HepG2 (cell line): ENCODE measurements at regions not wholly inside any gene's neighbourhood (a gene's known extent, or its start where the extent isn't known, plus 50 kb on each side); places are given as distances from the start of the nearest gene placed in this dataset.

Experiments used
- ATAC-seq: fragments of 200-7000 bp; cut with Tn5 transposase; 3 replicates; pipeline ENCODE4 v1.9.1; 2020; ENCODE audit warnings: mild to moderate bottlenecking, moderate library complexity
- BruUV-seq: library from RNA; stranded (reverse); fragments of 400-500 nt; replicated peaks from 2 replicates; lab custom pipeline; 2021; lab: Mats Ljungman, UMichigan
- CTCF ChIA-PET: fragments of 300-600 bp; formaldehyde crosslinking; extraction: SDS; loops from one replicate; lab custom pipeline; 2021; ENCODE audit warnings: low total read pairs, inconsistent platforms, low intra/inter-chr PET ratio; lab: Yijun Ruan, JAX
- POLR2A ChIA-PET: fragments of 350-600 bp; sonication (Branson Sonifier 250); formaldehyde crosslinking; loops from one replicate; lab custom pipeline; 2020; ENCODE audit warnings: antibody characterized with exemption, inconsistent platforms; lab: Yijun Ruan, JAX
- DNase-seq: peaks from one replicate; pipeline ENCODE4 v3.0.0-alpha.2; 2015; ENCODE audit warnings: low spot score
- FAIRE-seq: peaks from 3 replicates; lab custom pipeline; 2011; peaks lifted over from hg19 to GRCh38; lab: Jason Lieb, UNC
- H2AFZ ChIP-seq: one replicate; pipeline ENCODE4 v1.6.1; 2011; ENCODE audit warnings: low read length, inconsistent platforms
- H3K27ac ChIP-seq: fragments of 300-600 bp; 3 replicates; pipeline ENCODE4 v1.8.0; 2011; ENCODE audit warnings: mixed run types, mild to moderate bottlenecking, mixed read lengths, low read length, inconsistent platforms; ENCODE audit not compliant: insufficient read depth; ENCODE audit errors: extremely low read length
- H3K27me3 ChIP-seq, 2 experiments: fragments of 200-600 bp in 1 of 2; 2 replicates in 1 of 2; 3 replicates in 1 of 2; pipeline versions ENCODE4 v1.6.0 to v1.8.0; 2011; ENCODE audit warnings: low read length in 2 of 2, mild to moderate bottlenecking in 2 of 2, moderate library complexity in 2 of 2, inconsistent platforms in 1 of 2; ENCODE audit not compliant: insufficient read depth in 2 of 2, control insufficient read depth in 1 of 2
- H3K36me3 ChIP-seq, 2 experiments: fragments of 200-600 bp in 1 of 2; replicated peaks in 1 of 2; 2 replicates in 1 of 2; 3 replicates in 1 of 2; pipeline versions ENCODE4 v1.5.1 to v1.8.0; 2011; ENCODE audit warnings: low read length in 2 of 2, inconsistent platforms in 1 of 2; ENCODE audit not compliant: insufficient read depth in 2 of 2, control insufficient read depth in 1 of 2
- H3K4me1 ChIP-seq: 2 replicates; pipeline ENCODE4 v1.5.1; 2012; ENCODE audit warnings: low read length, inconsistent platforms; ENCODE audit not compliant: insufficient read depth
- H3K4me2 ChIP-seq: 2 replicates; pipeline ENCODE4 v1.6.0; 2011; ENCODE audit warnings: low read depth, low read length, inconsistent platforms
- H3K4me3 ChIP-seq, 3 experiments: fragments of 200-600 bp in 1 of 3; sonication (generic), shearing (Covaris generic) in 1 of 3; replicated peaks in 1 of 3; 2 replicates each; pipeline ENCODE4 v1.5.1; 2011 to 2016; ENCODE audit warnings: low read length in 3 of 3, inconsistent platforms in 2 of 3, low read depth in 2 of 3, mild to moderate bottlenecking in 2 of 3, control low read depth in 1 of 3, mixed read lengths in 1 of 3; ENCODE audit not compliant: insufficient read depth in 1 of 3
- H3K79me2 ChIP-seq: one replicate; pipeline ENCODE4 v1.6.1; 2011; ENCODE audit warnings: low read length, inconsistent platforms; ENCODE audit not compliant: insufficient read depth
- H3K9ac ChIP-seq: 2 replicates; pipeline ENCODE4 v1.6.0; 2011; ENCODE audit warnings: mild to moderate bottlenecking, low read depth, low read length, inconsistent platforms; ENCODE audit not compliant: insufficient read depth
- H3K9me3 ChIP-seq: 2 replicates; pipeline ENCODE4 v1.5.1; 2012; ENCODE audit warnings: mild to moderate bottlenecking, low read length
- H4K20me1 ChIP-seq: 2 replicates; pipeline ENCODE4 v1.6.0; 2011; ENCODE audit warnings: inconsistent platforms, mild to moderate bottlenecking, low read length, moderate library complexity; ENCODE audit not compliant: insufficient read depth
- ADNP ChIP-seq: sonication (generic); formaldehyde crosslinking; IDR thresholded peaks from 2 replicates; pipeline ENCODE4 v1.4.0; 2020; ENCODE audit warnings: missing genetic modification reagents
- ATF3 ChIP-seq: sonication (generic); formaldehyde crosslinking; IDR thresholded peaks from 2 replicates; pipeline ENCODE4 v1.4.0; 2020; ENCODE audit warnings: missing genetic modification reagents
- HDAC2 ChIP-seq: sonication (generic); formaldehyde crosslinking; IDR thresholded peaks from 2 replicates; pipeline ENCODE4 v1.4.0; 2020; ENCODE audit warnings: missing genetic modification reagents
- HMG20B ChIP-seq: conservative IDR thresholded peaks from 2 replicates; pipeline ENCODE4 v1.6.1; 2016; ENCODE audit warnings: missing genetic modification reagents, missing compliant biosample characterization
- PHF8 ChIP-seq: sonication (generic); formaldehyde crosslinking; IDR thresholded peaks from 2 replicates; pipeline ENCODE4 v1.5.0; 2020; ENCODE audit warnings: missing genetic modification reagents
- SRY ChIP-seq: sonication (generic); formaldehyde crosslinking; IDR thresholded peaks from 2 replicates; pipeline ENCODE4 v1.8.0; 2022; ENCODE audit warnings: mild to moderate bottlenecking, missing genetic modification reagents
- TARDBP ChIP-seq: sonication (generic); formaldehyde crosslinking; IDR thresholded peaks from 2 replicates; pipeline ENCODE4 v1.8.0; 2022; ENCODE audit warnings: mild to moderate bottlenecking, missing genetic modification reagents
- TBP ChIP-seq: sonication (generic); formaldehyde crosslinking; IDR thresholded peaks from 2 replicates; pipeline ENCODE4 v1.5.0; 2020; ENCODE audit warnings: missing genetic modification reagents
- TEAD2 ChIP-seq: sonication (generic); formaldehyde crosslinking; IDR thresholded peaks from 2 replicates; pipeline ENCODE4 v1.9.0; 2021; ENCODE audit warnings: missing genetic modification reagents
- ZFP36 ChIP-seq: fragments of 150-350 bp; IDR thresholded peaks from 2 replicates; pipeline ENCODE4 v1.6.1; 2018; ENCODE audit warnings: borderline replicate concordance, low read length, low read depth; ENCODE audit not compliant: partially characterized antibody
- ZNF343 ChIP-seq: sonication (generic); formaldehyde crosslinking; IDR thresholded peaks from 2 replicates; pipeline ENCODE4 v1.4.0; 2020; ENCODE audit warnings: mild to moderate bottlenecking, missing genetic modification reagents
- ZNF878 ChIP-seq: sonication (generic); formaldehyde crosslinking; IDR thresholded peaks from 2 replicates; pipeline ENCODE4 v1.8.1; 2023; ENCODE audit warnings: mild to moderate bottlenecking, missing genetic modification reagents, moderate library complexity
- ZNF879 ChIP-seq: sonication (generic); formaldehyde crosslinking; IDR thresholded peaks from 2 replicates; pipeline ENCODE4 v1.8.1; 2023; ENCODE audit warnings: missing genetic modification reagents
- ZNF883 ChIP-seq: sonication (generic); formaldehyde crosslinking; IDR thresholded peaks from 2 replicates; pipeline ENCODE4 v1.5.1; 2020; ENCODE audit warnings: mild to moderate bottlenecking, missing genetic modification reagents; ENCODE audit errors: not compliant biosample characterization
- WGBS: methylation state at CpG from one replicate; pipeline ENCODE4 v1.1.6; 2017; ENCODE audit warnings: low lambda C conversion rate; 5-methylcytosine and 5-hydroxymethylcytosine counted together
- in situ Hi-C: cut with HindIII; loops from 2 replicates; pipeline ENCODE4 v1.10.0; 2017; ENCODE audit warnings: low pct_unique_long_range_greater_than_20kb; ENCODE audit not compliant: extremely low pct_ligation_motif_present
- intact Hi-C: fragments of 100-400 bp; cut with micrococcal nuclease; formaldehyde crosslinking; loops from one replicate; pipeline ENCODE4 v1.10.0; 2022; ENCODE audit not compliant: unreplicated experiment
- TF ChIP-seq, protein P1 (sequence below): sonication (generic); formaldehyde crosslinking; IDR thresholded peaks from 2 replicates; pipeline ENCODE4 v1.4.0; 2020; ENCODE audit warnings: missing genetic modification reagents, borderline replicate concordance
- TF ChIP-seq, protein P2 (sequence below): IDR thresholded peaks from 2 replicates; pipeline ENCODE4 v1.6.1; 2016; ENCODE audit warnings: low read depth, borderline replicate concordance

DNA sequence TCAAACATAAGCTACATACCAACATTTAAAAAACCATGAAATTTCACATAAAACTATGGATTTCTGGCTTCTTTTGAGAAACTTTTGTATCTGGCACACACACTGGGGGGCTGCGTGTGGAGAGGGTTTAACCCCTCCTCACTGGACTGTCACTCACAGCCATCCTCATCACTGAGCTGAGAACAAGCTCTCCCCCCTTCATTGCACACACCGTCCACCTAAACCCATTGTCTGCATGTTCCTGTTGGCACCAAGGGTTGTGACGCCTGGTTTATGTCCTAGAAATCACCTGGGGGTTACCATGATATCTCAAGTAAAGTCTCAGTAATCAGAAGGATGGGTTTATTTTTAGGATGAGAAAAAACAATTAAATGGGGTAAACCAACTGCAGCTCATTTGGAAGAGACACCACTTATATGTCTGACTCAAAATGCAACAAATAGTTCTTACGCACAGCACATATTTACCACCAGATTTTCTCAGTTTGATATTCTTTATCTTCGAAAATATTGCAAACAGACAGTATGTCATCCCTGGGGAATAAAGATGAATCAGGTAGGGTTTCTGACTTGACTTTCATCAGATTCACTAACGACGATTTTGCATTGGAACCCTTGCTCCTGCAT, 218.5 kb upstream of the KLF6 start (continued):
- TF ChIP-seq, protein P1, sequence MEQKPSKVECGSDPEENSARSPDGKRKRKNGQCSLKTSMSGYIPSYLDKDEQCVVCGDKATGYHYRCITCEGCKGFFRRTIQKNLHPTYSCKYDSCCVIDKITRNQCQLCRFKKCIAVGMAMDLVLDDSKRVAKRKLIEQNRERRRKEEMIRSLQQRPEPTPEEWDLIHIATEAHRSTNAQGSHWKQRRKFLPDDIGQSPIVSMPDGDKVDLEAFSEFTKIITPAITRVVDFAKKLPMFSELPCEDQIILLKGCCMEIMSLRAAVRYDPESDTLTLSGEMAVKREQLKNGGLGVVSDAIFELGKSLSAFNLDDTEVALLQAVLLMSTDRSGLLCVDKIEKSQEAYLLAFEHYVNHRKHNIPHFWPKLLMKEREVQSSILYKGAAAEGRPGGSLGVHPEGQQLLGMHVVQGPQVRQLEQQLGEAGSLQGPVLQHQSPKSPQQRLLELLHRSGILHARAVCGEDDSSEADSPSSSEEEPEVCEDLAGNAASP, result no peak
- TF ChIP-seq TEAD2, result no peak
- TF ChIP-seq ZNF878 (CRISPR knock-in tag), result no peak
- TF ChIP-seq, protein P2, sequence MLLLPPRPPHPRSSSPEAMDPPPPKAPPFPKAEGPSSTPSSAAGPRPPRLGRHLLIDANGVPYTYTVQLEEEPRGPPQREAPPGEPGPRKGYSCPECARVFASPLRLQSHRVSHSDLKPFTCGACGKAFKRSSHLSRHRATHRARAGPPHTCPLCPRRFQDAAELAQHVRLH (CRISPR knock-in tag), result no peak
- TF ChIP-seq ADNP (CRISPR knock-in tag), result no peak
- no peak for TF ChIP-seq HDAC2 (CRISPR knock-in tag)
- no peak for TF ChIP-seq TBP (CRISPR knock-in tag)
- TF ChIP-seq SRY (CRISPR knock-in tag), result no peak
- TF ChIP-seq ZNF879 (CRISPR knock-in tag), result no peak
- TF ChIP-seq HMG20B (CRISPR knock-in tag), result no peak
- no peak for TF ChIP-seq ATF3 (CRISPR knock-in tag)
- no peak for TF ChIP-seq ZNF343
- no peak for TF ChIP-seq PHF8
- no peak for TF ChIP-seq TARDBP (CRISPR knock-in tag)
- TF ChIP-seq, all 625 proteins: peak for 0

DNA sequence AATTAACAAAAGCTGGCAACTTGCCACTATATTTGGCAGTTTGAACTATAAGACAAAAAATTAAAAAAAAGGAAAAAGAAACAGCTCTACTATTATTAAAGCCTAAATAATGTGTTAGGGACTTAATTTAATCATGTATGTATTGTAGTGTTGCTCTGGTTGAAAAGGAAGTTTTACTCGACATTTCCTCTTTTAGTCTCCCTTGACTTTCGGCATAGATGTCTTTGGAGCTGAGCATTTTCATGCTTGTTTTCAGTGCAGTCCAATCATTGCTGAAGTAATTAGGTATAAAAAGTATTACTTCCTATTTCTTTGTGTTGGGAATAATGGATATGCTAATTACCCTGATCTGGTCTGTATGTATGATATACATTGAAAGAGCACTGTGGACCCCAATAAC, 216.8 kb upstream of the KLF6 start:
- no peaks in the 10 kb centered on the region for H3K36me3 ChIP-seq
- no peak for TF ChIP-seq ZNF883
- no peak for TF ChIP-seq ZFP36
- no peak overlapping the region for H3K9ac ChIP-seq
- no peak overlapping the region for H2AFZ ChIP-seq
- no peaks in the 10 kb centered on the region for H4K20me1 ChIP-seq
- no peak for FAIRE-seq
- H3K27me3 ChIP-seq, result peaks cover 0 to 22% of the 10 kb centered on the region in 2 experiments; a peak in 3 of 5 replicates
- no peaks in the 10 kb centered on the region for H3K79me2 ChIP-seq
- no peaks in the 10 kb centered on the region for H3K9me3 ChIP-seq
- ATAC-seq, result no peak
- no TSS peak for BruUV-seq
- intact Hi-C loops, result no loop called here
- DNase-seq, result no peak
- in situ Hi-C loops, result no loop called here
- 53% methylated on average over 2 of the region's 2 CpGs for WGBS
- ChIA-PET CTCF (no interaction called here), POLR2A (no interaction called here)
- no peaks in the 10 kb centered on the region for H3K4me1 ChIP-seq
- no peak overlapping the region for H3K4me2 ChIP-seq
- H3K27ac ChIP-seq, result no peak overlapping the region
- no peak overlapping the region for H3K4me3 ChIP-seq
